ENCODE measurements at regions not wholly inside any gene's neighbourhood (a gene's known extent, or its start where the extent isn't known, plus 50 kb on each side); places are given as distances from the start of the nearest gene placed in this dataset.

GRCh38 chr1:239244084-239244483 is 142.3 kb upstream of the CHRM3 start:
- no peak for TF ChIP-seq CTCF (conservative IDR thresholded peaks at IDR 0.05)
- no peak for TF ChIP-seq EZH2 (IDR thresholded peaks at IDR 0.05; ENCODE audit: low read depth)
